ENCODE measurements at regions not wholly inside any gene's neighbourhood (a gene's known extent, or its start where the extent isn't known, plus 50 kb on each side); places are given as distances from the start of the nearest gene placed in this dataset.
"Not testable (repeated sequence)": the region's sequence is repeated elsewhere in the genome, so short reads cannot be mapped to it uniquely, and the experiment has no call there.

- TF ChIP-seq, protein P1, sequence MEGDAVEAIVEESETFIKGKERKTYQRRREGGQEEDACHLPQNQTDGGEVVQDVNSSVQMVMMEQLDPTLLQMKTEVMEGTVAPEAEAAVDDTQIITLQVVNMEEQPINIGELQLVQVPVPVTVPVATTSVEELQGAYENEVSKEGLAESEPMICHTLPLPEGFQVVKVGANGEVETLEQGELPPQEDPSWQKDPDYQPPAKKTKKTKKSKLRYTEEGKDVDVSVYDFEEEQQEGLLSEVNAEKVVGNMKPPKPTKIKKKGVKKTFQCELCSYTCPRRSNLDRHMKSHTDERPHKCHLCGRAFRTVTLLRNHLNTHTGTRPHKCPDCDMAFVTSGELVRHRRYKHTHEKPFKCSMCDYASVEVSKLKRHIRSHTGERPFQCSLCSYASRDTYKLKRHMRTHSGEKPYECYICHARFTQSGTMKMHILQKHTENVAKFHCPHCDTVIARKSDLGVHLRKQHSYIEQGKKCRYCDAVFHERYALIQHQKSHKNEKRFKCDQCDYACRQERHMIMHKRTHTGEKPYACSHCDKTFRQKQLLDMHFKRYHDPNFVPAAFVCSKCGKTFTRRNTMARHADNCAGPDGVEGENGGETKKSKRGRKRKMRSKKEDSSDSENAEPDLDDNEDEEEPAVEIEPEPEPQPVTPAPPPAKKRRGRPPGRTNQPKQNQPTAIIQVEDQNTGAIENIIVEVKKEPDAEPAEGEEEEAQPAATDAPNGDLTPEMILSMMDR (IDR thresholded peaks at IDR 0.05; ENCODE audit: poor library complexity): not testable (repeated sequence)
- not testable (repeated sequence) for TF ChIP-seq EZH2 (IDR thresholded peaks at IDR 0.05; ENCODE audit: borderline replicate concordance); EZH2phosphoT487 (IDR thresholded peaks at IDR 0.05; ENCODE audit: low read depth, severe bottlenecking, unreplicated experiment)
Measured at GRCh38 chr2:17342692-17343091, 175.5 kb downstream of the RAD51AP2 start.

All from hepatocyte (in vitro differentiated cells).